Spleen (tissue), 7 donors: ENCODE measurements at regions not wholly inside any gene's neighbourhood (a gene's known extent, or its start where the extent isn't known, plus 50 kb on each side); places are given as distances from the start of the nearest gene placed in this dataset.

Source experiments
- POLR2A ChIP-seq, 3 donors: fragments of 450-650 bp; IDR thresholded peaks; one replicate each; pipeline ENCODE4 v1.5.1; 2017; ENCODE audit warnings: antibody characterized with exemption in 3 of 3, mild to moderate bottlenecking in 1 of 3
- POLR2AphosphoS5 ChIP-seq, 3 donors: sonication (generic); formaldehyde crosslinking; IDR thresholded peaks; one replicate each; pipeline ENCODE4 v1.5.1; 2017; ENCODE audit warnings: antibody characterized with exemption in 3 of 3
- TF ChIP-seq, protein P1 (sequence below), 11 experiments: fragments of 200-600 bp in 7 of 11; fragments of 450-650 bp in 4 of 11; sonication (generic) in 4 of 11; IDR thresholded peaks in 8 of 11; conservative IDR thresholded peaks in 3 of 11; 1 replicate in 7 of 11; 2 replicates in 4 of 11; pipeline versions ENCODE4 v1.4.0 to v1.8.0; 2016 to 2021; ENCODE audit warnings: antibody characterized with exemption in 11 of 11, inconsistent platforms in 4 of 11, mild to moderate bottlenecking in 1 of 11
- donor health status: DM: no; HTN: no; CAD: no; lungs with moderate emphysema.
- donor health status: DM: no; HTN: no; CAD: no.
- donor health status: DM: no; HTN: no; CAD: no.

GRCh38 chr3:162147996-162148395 is 651.4 kb downstream of the OTOL1 start:
- TF ChIP-seq POLR2A (IDR thresholded peaks at IDR 0.05) (no peak), POLR2AphosphoS5 (IDR thresholded peaks at IDR 0.05) (no peak)
- TF ChIP-seq, protein P1, sequence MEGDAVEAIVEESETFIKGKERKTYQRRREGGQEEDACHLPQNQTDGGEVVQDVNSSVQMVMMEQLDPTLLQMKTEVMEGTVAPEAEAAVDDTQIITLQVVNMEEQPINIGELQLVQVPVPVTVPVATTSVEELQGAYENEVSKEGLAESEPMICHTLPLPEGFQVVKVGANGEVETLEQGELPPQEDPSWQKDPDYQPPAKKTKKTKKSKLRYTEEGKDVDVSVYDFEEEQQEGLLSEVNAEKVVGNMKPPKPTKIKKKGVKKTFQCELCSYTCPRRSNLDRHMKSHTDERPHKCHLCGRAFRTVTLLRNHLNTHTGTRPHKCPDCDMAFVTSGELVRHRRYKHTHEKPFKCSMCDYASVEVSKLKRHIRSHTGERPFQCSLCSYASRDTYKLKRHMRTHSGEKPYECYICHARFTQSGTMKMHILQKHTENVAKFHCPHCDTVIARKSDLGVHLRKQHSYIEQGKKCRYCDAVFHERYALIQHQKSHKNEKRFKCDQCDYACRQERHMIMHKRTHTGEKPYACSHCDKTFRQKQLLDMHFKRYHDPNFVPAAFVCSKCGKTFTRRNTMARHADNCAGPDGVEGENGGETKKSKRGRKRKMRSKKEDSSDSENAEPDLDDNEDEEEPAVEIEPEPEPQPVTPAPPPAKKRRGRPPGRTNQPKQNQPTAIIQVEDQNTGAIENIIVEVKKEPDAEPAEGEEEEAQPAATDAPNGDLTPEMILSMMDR (IDR thresholded peaks at IDR 0.05 in 8 of 11, conservative IDR thresholded peaks at IDR 0.05 in 3 of 11) = no peak
